Stimulated activated CD4-positive, alpha-beta T cell treated with anti-CD3 and anti-CD28 coated beads, Interleukin-15, amount 100 ng/mL, for 48 hours (primary cell): ENCODE measurements at regions not wholly inside any gene's neighbourhood (a gene's known extent, or its start where the extent isn't known, plus 50 kb on each side); places are given as distances from the start of the nearest gene placed in this dataset.

Experiments
- DNase-seq, 2 donors: peaks; one replicate each; pipeline ENCODE4 v3.0.0-alpha.2; 2020; ENCODE audit warnings: low read depth in 2 of 2

GRCh38 chr3:107899990-107900651, 190.7 kb downstream of the CD47 start:
- no peak for DNase-seq

- DNase-seq, result no peak
Observed at GRCh38 chr3:107897471-107898061, 193.3 kb downstream of the CD47 start.

GRCh38 chr3:107894998-107895397, 195.8 kb downstream of the CD47 start:
- DNase-seq, result no peak

GRCh38 chr3:107892955-107893624, 197.7 kb downstream of the CD47 start:
- no peak for DNase-seq

GRCh38 chr3:107884719-107885460, 205.9 kb downstream of the CD47 start:
- no peak for DNase-seq

GRCh38 chr3:107884028-107884427, 206.8 kb downstream of the CD47 start:
- DNase-seq, result no peak

GRCh38 chr3:107882881-107883280, 207.9 kb downstream of the CD47 start:
- DNase-seq, result no peak

GRCh38 chr3:107882261-107882660, 208.6 kb downstream of the CD47 start:
- DNase-seq, result no peak

- no peak for DNase-seq
Observed at GRCh38 chr3:107881509-107881908, 209.3 kb downstream of the CD47 start.

- no peak for DNase-seq
Observed at GRCh38 chr3:107880702-107881101, 210.1 kb downstream of the CD47 start.

- no peak for DNase-seq
Observed at GRCh38 chr3:107877936-107878335, 212.9 kb downstream of the CD47 start.

- no peak for DNase-seq
Observed at GRCh38 chr3:107870943-107871638, 219.7 kb downstream of the CD47 start.

- no peak for DNase-seq
Observed at GRCh38 chr3:107870096-107870495, 220.7 kb downstream of the CD47 start.

GRCh38 chr3:107868449-107868848, 222.4 kb downstream of the CD47 start:
- DNase-seq, result no peak

GRCh38 chr3:107861904-107862303, 228.9 kb downstream of the CD47 start:
- DNase-seq, result no peak

GRCh38 chr3:107861422-107861821, 229.4 kb downstream of the CD47 start:
- DNase-seq, result no peak
